ENCODE measurements at regions not wholly inside any gene's neighbourhood (a gene's known extent, or its start where the extent isn't known, plus 50 kb on each side); places are given as distances from the start of the nearest gene placed in this dataset.

- no peak for TF ChIP-seq CTCF (IDR thresholded peaks at IDR 0.05)
- TF ChIP-seq GABPA (IDR thresholded peaks at IDR 0.05; ENCODE audit: low read depth), result no peak
These were observed 50.9 kb upstream of the GSE1 start (continued) for GRCh38 chr16:85562093-85562786.

- Histone ChIP-seq H3K9me3 (no peaks in the 10 kb centered on the region), H2AFZ (ENCODE audit: low read depth) (no peak overlapping the region), H3K9me2 (no peaks in the 10 kb centered on the region), H3F3A (replicated peaks; ENCODE audit: insufficient read depth) (peaks cover 2% of the 10 kb centered on the region), H3K4me3 (ENCODE audit: low read depth in 2 of 2, low read length in 1 of 2) (no peak overlapping the region), H3K4me1 (ENCODE audit: control insufficient read depth in 1 of 2, insufficient read depth in 2 of 2, low read depth in 1 of 2, low read length in 1 of 2) (peaks cover 16 to 58% of the 10 kb centered on the region in 2 experiments), H3K4me2 (peak overlapping the region; percentile 22; the same call in 1 of the 2 replicates), H3K79me2 (ENCODE audit: insufficient read depth) (peaks cover 86% of the 10 kb centered on the region), H3K27ac (ENCODE audit: low read depth in 2 of 2, low read length in 1 of 2) (peak overlapping the region in 1 of 2 experiments; percentile 89; a peak in 2 of 4 replicates), H3K27me3 (ENCODE audit: insufficient read depth) (no peaks in the 10 kb centered on the region), H4K20me1 (ENCODE audit: insufficient read depth) (peaks cover 84% of the 10 kb centered on the region), H3K9ac (no peak overlapping the region), H3K36me3 (replicated peaks in 1 of 2; ENCODE audit: control insufficient read depth in 1 of 2, insufficient read depth in 2 of 2, low read length in 1 of 2) (no peaks in the 10 kb centered on the region)
- TF ChIP-seq USF2 (IDR thresholded peaks at IDR 0.05; ENCODE audit: borderline replicate concordance, low read depth, low read length) (no peak), RXRA (IDR thresholded peaks at IDR 0.05; ENCODE audit: borderline replicate concordance, low read depth) (no peak), RFX5 (IDR thresholded peaks at IDR 0.05; ENCODE audit: low read length) (no peak), MAX (IDR thresholded peaks at IDR 0.05; ENCODE audit: low read depth) (no peak), ELF1 (IDR thresholded peaks at IDR 0.05) (no peak), FOSL2 (IDR thresholded peaks at IDR 0.05; ENCODE audit: borderline replicate concordance, low read depth) (no peak), POLR2AphosphoS5 (IDR thresholded peaks at IDR 0.05; ENCODE audit: low read depth, low read length) (no peak), YY1 (IDR thresholded peaks at IDR 0.05; ENCODE audit: low read depth) (no peak), RCOR1 (IDR thresholded peaks at IDR 0.05; ENCODE audit: low read length) (no peak), TCF12 (IDR thresholded peaks at IDR 0.05) (no peak), ZBTB33 (IDR thresholded peaks at IDR 0.05; ENCODE audit: borderline replicate concordance, low read depth) (no peak), GABPA (IDR thresholded peaks at IDR 0.05; ENCODE audit: low read depth) (no peak), EZH2phosphoT487 (IDR thresholded peaks at IDR 0.05; ENCODE audit: borderline replicate concordance, low read depth) (no peak), MEF2A (IDR thresholded peaks at IDR 0.05; ENCODE audit: borderline replicate concordance, low read depth) (no peak), SMC3 (IDR thresholded peaks at IDR 0.05; ENCODE audit: low read depth, low read length) (no peak), IRF3 (IDR thresholded peaks at IDR 0.05; ENCODE audit: low read depth, low read length) (no peak), TAF1 (IDR thresholded peaks at IDR 0.05; ENCODE audit: borderline replicate concordance, low read depth, low read length) (no peak), JUND (IDR thresholded peaks at IDR 0.05) (no peak)
- POLR2A ChIA-PET, result interaction anchor here (0.5 to 3.7 kb wide), 7 partner anchors 10 to 636 kb away, joined by 3 to 15 read pairs (median 4); no protein-coding TSS in a partner anchor
- DNase-seq, result no peak
- 90% methylated on average over 8 of the region's 8 CpGs for WGBS (ENCODE audit: low lambda C conversion rate)
- CTCF ChIA-PET, result interaction anchor here (0.6 to 5.9 kb wide), 40 partner anchors 8 to 475 kb away, joined by 3 to 51 read pairs (median 4); partner anchors contain the start of gene GSE1
These were observed 50.1 kb upstream of the GSE1 start for GRCh38 chr16:85563034-85563433.
